Peyer's patch (tissue), 4 donors: ENCODE measurements at regions not wholly inside any gene's neighbourhood (a gene's known extent, or its start where the extent isn't known, plus 50 kb on each side); places are given as distances from the start of the nearest gene placed in this dataset.

ENCODE experiments used
- CTCF ChIP-seq, 6 experiments: fragments of 450-650 bp in 4 of 6; fragments of 200-600 bp in 2 of 6; sonication (generic) in 1 of 6; IDR thresholded peaks; one replicate each; pipeline ENCODE4 v1.5.1; 2017 to 2019; ENCODE audit warnings: antibody characterized with exemption in 6 of 6, mild to moderate bottlenecking in 3 of 6, moderate library complexity in 1 of 6
- POLR2A ChIP-seq, 2 donors: fragments of 450-650 bp; IDR thresholded peaks; one replicate each; pipeline ENCODE4 v1.5.1; 2017; ENCODE audit warnings: antibody characterized with exemption in 2 of 2, mild to moderate bottlenecking in 2 of 2, moderate library complexity in 2 of 2

- no peak for TF ChIP-seq CTCF (IDR thresholded peaks at IDR 0.05)
- no peak for TF ChIP-seq POLR2A (IDR thresholded peaks at IDR 0.05)
These were observed 72.8 kb downstream of the CETN3 start for GRCh38 chr5:90336752-90337151.
